KMS-11 (cell line): ENCODE measurements at regions not wholly inside any gene's neighbourhood (a gene's known extent, or its start where the extent isn't known, plus 50 kb on each side); places are given as distances from the start of the nearest gene placed in this dataset.
A peak's percentile ranks its signal among the peaks of the same experiment; 100 is the strongest.

ENCODE experiments used
- H2AFZ ChIP-seq: fragments of 200-600 bp; sonication (generic); 2 replicates; pipeline ENCODE4 v1.6.1; 2016; ENCODE audit warnings: antibody characterized with exemption, mixed run types, low read depth
- H3K27ac ChIP-seq: fragments of 200-600 bp; sonication (generic); 2 replicates; pipeline ENCODE4 v1.6.1; 2016; ENCODE audit warnings: mild to moderate bottlenecking, mixed run types
- H3K27me3 ChIP-seq: fragments of 200-600 bp; sonication (generic); 2 replicates; pipeline ENCODE4 v1.6.1; 2017; ENCODE audit warnings: mild to moderate bottlenecking, low read depth, mixed run types, moderate library complexity; ENCODE audit not compliant: insufficient read depth
- H3K36me3 ChIP-seq: fragments of 200-600 bp; sonication (generic); 2 replicates; pipeline ENCODE4 v1.6.1; 2017; ENCODE audit warnings: mild to moderate bottlenecking, mixed run types; ENCODE audit not compliant: insufficient read depth
- H3K4me1 ChIP-seq: fragments of 200-600 bp; sonication (generic); 2 replicates; pipeline ENCODE4 v1.6.1; 2016; ENCODE audit warnings: mild to moderate bottlenecking, low read depth, mixed run types; ENCODE audit not compliant: poor library complexity, severe bottlenecking
- H3K4me2 ChIP-seq: fragments of 200-600 bp; sonication (generic); 2 replicates; pipeline ENCODE4 v1.7.0; 2016; ENCODE audit warnings: mild to moderate bottlenecking, mixed run types
- H3K4me3 ChIP-seq: fragments of 200-600 bp; sonication (generic); IDR thresholded peaks from 2 replicates; pipeline ENCODE4 v1.6.1; 2017; ENCODE audit warnings: low read depth, low read length, mixed read lengths; ENCODE audit not compliant: insufficient read depth
- H3K79me2 ChIP-seq: fragments of 200-600 bp; sonication (generic); 2 replicates; pipeline ENCODE4 v1.6.1; 2016; ENCODE audit warnings: low read depth, mixed run types; ENCODE audit not compliant: insufficient read depth
- H3K9ac ChIP-seq: fragments of 200-600 bp; sonication (generic); 2 replicates; pipeline ENCODE4 v1.6.1; 2016; ENCODE audit warnings: mild to moderate bottlenecking, mixed run types
- H4K20me1 ChIP-seq: fragments of 200-600 bp; sonication (generic); 2 replicates; pipeline ENCODE4 v1.6.1; 2016; ENCODE audit warnings: mild to moderate bottlenecking, mixed run types; ENCODE audit not compliant: insufficient read depth
- CTCF ChIP-seq: fragments of 200-600 bp; sonication (generic); conservative IDR thresholded peaks from 2 replicates; pipeline ENCODE4 v1.6.1; 2017; ENCODE audit warnings: low read depth, mild to moderate bottlenecking, antibody characterized with exemption, low read length, moderate library complexity, mixed read lengths

- Histone ChIP-seq H3K4me3 (no peak overlapping the region), H3K79me2 (no peaks in the 10 kb centered on the region), H3K27me3 (no peaks in the 10 kb centered on the region), H3K9ac (no peak overlapping the region), H3K4me2 (no peak overlapping the region), H3K4me1 (peaks cover 4% of the 10 kb centered on the region), H2AFZ (no peak overlapping the region), H3K36me3 (no peaks in the 10 kb centered on the region), H3K27ac (no peak overlapping the region), H4K20me1 (no peaks in the 10 kb centered on the region)
- no peak for TF ChIP-seq CTCF
These were observed 150.1 kb downstream of the SLC7A11 start for GRCh38 chr4:138092060-138092459.

- H3K36me3 ChIP-seq = no peaks in the 10 kb centered on the region
- H3K27ac ChIP-seq = no peak overlapping the region
- TF ChIP-seq CTCF = no peak
- no peaks in the 10 kb centered on the region for H3K79me2 ChIP-seq
- peak overlapping the region; percentile 71; the same call in 1 of the 2 replicates for H2AFZ ChIP-seq
- H3K4me1 ChIP-seq = peaks cover 4% of the 10 kb centered on the region
- H3K9ac ChIP-seq = no peak overlapping the region
- no peak overlapping the region for H3K4me3 ChIP-seq
- peak overlapping the region; percentile 15; the same call in 1 of the 2 replicates for H3K4me2 ChIP-seq
- no peaks in the 10 kb centered on the region for H4K20me1 ChIP-seq
- no peaks in the 10 kb centered on the region for H3K27me3 ChIP-seq
These were observed 151.1 kb downstream of the SLC7A11 start for GRCh38 chr4:138090918-138091676.

GRCh38 chr4:138090150-138090917, 151.8 kb downstream of the SLC7A11 start:
- Histone ChIP-seq H3K9ac (no peak overlapping the region), H3K27ac (no peak overlapping the region), H3K4me3 (no peak overlapping the region), H3K4me2 (peak overlapping the region; percentile 15; the same call in 1 of the 2 replicates), H4K20me1 (no peaks in the 10 kb centered on the region), H3K79me2 (no peaks in the 10 kb centered on the region), H3K4me1 (peaks cover 4% of the 10 kb centered on the region), H3K27me3 (no peaks in the 10 kb centered on the region), H3K36me3 (no peaks in the 10 kb centered on the region), H2AFZ (peak overlapping the region; percentile 71; the same call in 1 of the 2 replicates)
- peak; percentile 94 for TF ChIP-seq CTCF

- Histone ChIP-seq H3K27me3 (no peaks in the 10 kb centered on the region), H3K4me1 (peaks cover 4% of the 10 kb centered on the region), H3K27ac (no peak overlapping the region), H2AFZ (no peak overlapping the region), H3K36me3 (no peaks in the 10 kb centered on the region), H3K9ac (no peak overlapping the region), H3K4me3 (no peak overlapping the region), H3K79me2 (no peaks in the 10 kb centered on the region), H4K20me1 (no peaks in the 10 kb centered on the region), H3K4me2 (no peak overlapping the region)
- no peak for TF ChIP-seq CTCF
These were observed 153.5 kb downstream of the SLC7A11 start for GRCh38 chr4:138088449-138089208.
